Fibroblast of peridontal ligament (primary cell): ENCODE measurements at regions not wholly inside any gene's neighbourhood (a gene's known extent, or its start where the extent isn't known, plus 50 kb on each side); places are given as distances from the start of the nearest gene placed in this dataset.

Experiments used
- DNase-seq: peaks from one replicate; pipeline ENCODE4 v3.0.0-alpha.2; 2010; ENCODE audit errors: extremely low read depth

DNA sequence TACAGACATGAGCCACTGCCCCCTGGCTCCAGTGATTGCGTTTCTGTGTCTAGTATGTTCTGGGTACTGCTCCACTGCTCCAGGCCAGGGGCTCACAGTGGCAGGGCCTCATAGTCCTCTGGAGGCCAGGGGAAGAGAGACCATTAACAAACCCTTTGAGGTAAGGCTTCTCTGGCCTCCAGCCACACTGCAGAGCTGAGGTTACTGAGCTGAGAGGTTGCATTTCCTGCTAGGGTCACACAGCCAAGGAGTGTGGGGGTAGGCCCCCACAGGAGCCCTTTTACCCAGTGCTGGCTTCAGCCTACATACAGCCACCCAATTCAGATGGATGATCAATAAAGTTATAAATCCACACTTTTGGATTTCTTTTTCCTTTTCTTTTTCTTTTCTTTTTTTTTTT lies 50.4 kb upstream of the DLX4 start:
- DNase-seq = no peak
